ENCODE measurements at regions not wholly inside any gene's neighbourhood (a gene's known extent, or its start where the extent isn't known, plus 50 kb on each side); places are given as distances from the start of the nearest gene placed in this dataset.

DNA sequence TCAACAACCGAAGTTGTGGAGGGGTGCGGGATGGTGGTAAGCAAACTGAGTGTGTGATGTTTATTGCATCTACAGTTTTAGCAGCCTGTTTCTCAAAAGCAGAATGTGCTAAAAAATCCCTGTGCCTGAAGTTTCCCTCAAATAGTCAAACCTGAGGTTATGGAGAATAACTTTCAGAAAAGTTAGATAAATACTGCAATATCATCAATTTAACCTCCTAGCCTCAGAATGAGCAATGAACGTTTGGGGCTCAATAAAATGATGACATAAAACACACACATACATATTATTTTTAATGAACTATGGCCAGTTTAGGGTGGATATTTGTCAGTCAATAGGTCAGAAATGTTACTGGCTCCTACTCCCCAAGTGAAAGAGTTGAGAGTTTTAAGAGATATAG, 201.6 kb downstream of the SEMA6D start:
- H3K4me3 ChIP-seq = no peak overlapping the region
- H3K9ac ChIP-seq (ENCODE audit: insufficient read length) = no peak overlapping the region
- H3K9me3 ChIP-seq (ENCODE audit: low read depth, low read length) = no peaks in the 10 kb centered on the region
- no peak for DNase-seq (ENCODE audit: low read depth, low spot score)
- H3K27ac ChIP-seq = no peak overlapping the region
- H3K36me3 ChIP-seq (ENCODE audit: insufficient read depth, low read length) = no peaks in the 10 kb centered on the region
- no peak for TF ChIP-seq POLR2AphosphoS5 (IDR thresholded peaks at IDR 0.05; ENCODE audit: borderline replicate concordance, low read depth, low read length)
- TF ChIP-seq EZH2 (IDR thresholded peaks at IDR 0.05) = no peak
- no peak for TF ChIP-seq FOXP2 (optimal IDR thresholded peaks at IDR 0.05; ENCODE audit: control extremely low read depth, extremely low read length, insufficient read depth)

DNA sequence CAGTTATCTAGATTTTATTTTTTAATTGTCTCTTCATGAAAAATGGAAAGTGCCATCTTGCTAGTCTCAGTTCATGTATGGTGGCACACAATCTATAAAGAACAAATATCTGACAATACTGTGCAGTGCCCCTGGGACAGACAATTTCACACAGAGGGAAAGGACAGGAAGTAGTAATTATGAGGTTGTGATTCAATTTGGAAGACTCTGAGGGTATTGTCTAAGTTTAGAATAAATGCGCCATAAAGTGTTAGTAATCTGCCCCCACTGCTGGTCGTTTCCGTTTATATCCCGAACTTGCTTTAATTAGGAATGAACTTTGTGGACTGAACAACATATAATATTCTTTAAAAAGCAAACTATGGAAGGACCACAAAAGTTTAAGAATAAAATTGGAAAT, 196.4 kb upstream of the SLC24A5 start:
- DNase-seq (ENCODE audit: low read depth, low spot score) = no peak
- no peak overlapping the region for H3K9ac ChIP-seq (ENCODE audit: insufficient read length)
- no peak overlapping the region for H3K4me3 ChIP-seq
- no peaks in the 10 kb centered on the region for H3K36me3 ChIP-seq (ENCODE audit: insufficient read depth, low read length)
- TF ChIP-seq EZH2 (IDR thresholded peaks at IDR 0.05) (no peak), POLR2AphosphoS5 (IDR thresholded peaks at IDR 0.05; ENCODE audit: borderline replicate concordance, low read depth, low read length) (no peak), FOXP2 (optimal IDR thresholded peaks at IDR 0.05; ENCODE audit: control extremely low read depth, extremely low read length, insufficient read depth) (no peak)
- no peaks in the 10 kb centered on the region for H3K9me3 ChIP-seq (ENCODE audit: low read depth, low read length)
- H3K27ac ChIP-seq = no peak overlapping the region

GRCh38 chr15:47929138-47929803, 191.5 kb upstream of the SLC24A5 start:
- H3K36me3 ChIP-seq (ENCODE audit: insufficient read depth, low read length) = no peaks in the 10 kb centered on the region
- no peaks in the 10 kb centered on the region for H3K9me3 ChIP-seq (ENCODE audit: low read depth, low read length)
- H3K27ac ChIP-seq = no peak overlapping the region
- TF ChIP-seq EZH2 (IDR thresholded peaks at IDR 0.05) (no peak), POLR2AphosphoS5 (IDR thresholded peaks at IDR 0.05; ENCODE audit: borderline replicate concordance, low read depth, low read length) (no peak), FOXP2 (optimal IDR thresholded peaks at IDR 0.05; ENCODE audit: control extremely low read depth, extremely low read length, insufficient read depth) (no peak)
- no peak overlapping the region for H3K4me3 ChIP-seq
- H3K9ac ChIP-seq (ENCODE audit: insufficient read length) = no peak overlapping the region
- no peak for DNase-seq (ENCODE audit: low read depth, low spot score)

DNA sequence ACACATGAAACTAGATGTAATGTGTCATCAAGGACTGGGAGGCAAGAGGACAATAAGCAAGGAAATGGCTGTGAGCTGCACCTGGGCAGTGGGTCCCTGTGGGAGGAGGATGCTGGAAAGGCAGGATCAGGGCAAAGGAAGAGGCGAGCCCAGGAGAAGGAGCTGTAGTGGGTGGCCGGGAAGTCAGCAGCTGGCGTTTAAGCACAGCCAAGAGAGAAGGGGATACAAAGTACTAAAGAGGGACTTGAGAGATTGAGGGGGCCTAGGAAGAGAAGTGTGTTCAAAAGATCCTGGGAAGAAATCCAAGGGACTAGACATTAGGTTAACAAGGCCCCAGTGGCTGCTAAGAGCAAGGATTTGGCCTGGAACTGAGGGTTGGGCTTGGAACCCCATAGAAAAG, 188.5 kb upstream of the SLC24A5 start:
- DNase-seq (ENCODE audit: low read depth, low spot score) = no peak
- no peak overlapping the region for H3K9ac ChIP-seq (ENCODE audit: insufficient read length)
- H3K4me3 ChIP-seq = no peak overlapping the region
- H3K9me3 ChIP-seq (ENCODE audit: low read depth, low read length) = no peaks in the 10 kb centered on the region
- no peak overlapping the region for H3K27ac ChIP-seq
- H3K36me3 ChIP-seq (ENCODE audit: insufficient read depth, low read length) = no peaks in the 10 kb centered on the region
- no peak for TF ChIP-seq EZH2 (IDR thresholded peaks at IDR 0.05)
- TF ChIP-seq POLR2AphosphoS5 (IDR thresholded peaks at IDR 0.05; ENCODE audit: borderline replicate concordance, low read depth, low read length) = no peak
- TF ChIP-seq FOXP2 (optimal IDR thresholded peaks at IDR 0.05; ENCODE audit: control extremely low read depth, extremely low read length, insufficient read depth) = no peak

GRCh38 chr15:47932951-47933641, 187.7 kb upstream of the SLC24A5 start:
- Histone ChIP-seq H3K27ac (no peak overlapping the region), H3K9ac (ENCODE audit: insufficient read length) (no peak overlapping the region), H3K36me3 (ENCODE audit: insufficient read depth, low read length) (no peaks in the 10 kb centered on the region), H3K4me3 (no peak overlapping the region), H3K9me3 (ENCODE audit: low read depth, low read length) (no peaks in the 10 kb centered on the region)
- TF ChIP-seq POLR2AphosphoS5 (IDR thresholded peaks at IDR 0.05; ENCODE audit: borderline replicate concordance, low read depth, low read length) (no peak), EZH2 (IDR thresholded peaks at IDR 0.05) (no peak), FOXP2 (optimal IDR thresholded peaks at IDR 0.05; ENCODE audit: control extremely low read depth, extremely low read length, insufficient read depth) (no peak)
- DNase-seq (ENCODE audit: low read depth, low spot score) = no peak

DNA sequence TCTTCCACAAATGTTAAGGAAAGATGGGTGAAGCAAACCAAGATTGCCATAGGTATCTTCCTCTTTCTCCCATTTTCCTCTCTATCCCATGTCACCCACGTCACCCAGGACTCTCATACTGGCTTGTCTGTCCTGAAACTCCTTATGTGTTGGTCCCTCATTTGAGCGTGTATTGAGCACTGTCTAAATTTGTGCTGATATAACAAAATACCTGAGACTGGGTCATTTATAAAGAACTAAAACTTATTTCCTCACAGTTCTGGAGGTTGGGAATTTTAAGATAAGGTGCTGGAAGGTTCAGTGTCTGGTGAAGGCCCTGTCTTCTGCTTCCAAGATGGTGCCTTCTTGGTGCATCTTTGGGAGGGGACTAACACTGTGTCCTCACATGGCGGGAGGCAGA, 186.9 kb upstream of the SLC24A5 start:
- no peak overlapping the region for H3K9ac ChIP-seq (ENCODE audit: insufficient read length)
- DNase-seq (ENCODE audit: low read depth, low spot score) = no peak
- no peaks in the 10 kb centered on the region for H3K36me3 ChIP-seq (ENCODE audit: insufficient read depth, low read length)
- H3K9me3 ChIP-seq (ENCODE audit: low read depth, low read length) = no peaks in the 10 kb centered on the region
- TF ChIP-seq EZH2 (IDR thresholded peaks at IDR 0.05) (no peak), POLR2AphosphoS5 (IDR thresholded peaks at IDR 0.05; ENCODE audit: borderline replicate concordance, low read depth, low read length) (no peak), FOXP2 (optimal IDR thresholded peaks at IDR 0.05; ENCODE audit: control extremely low read depth, extremely low read length, insufficient read depth) (no peak)
- H3K27ac ChIP-seq = no peak overlapping the region
- no peak overlapping the region for H3K4me3 ChIP-seq

GRCh38 chr15:47934342-47934741, 186.4 kb upstream of the SLC24A5 start:
- H3K9ac ChIP-seq (ENCODE audit: insufficient read length) = no peak overlapping the region
- TF ChIP-seq EZH2 (IDR thresholded peaks at IDR 0.05) = no peak
- TF ChIP-seq POLR2AphosphoS5 (IDR thresholded peaks at IDR 0.05; ENCODE audit: borderline replicate concordance, low read depth, low read length) = no peak
- no peak for TF ChIP-seq FOXP2 (optimal IDR thresholded peaks at IDR 0.05; ENCODE audit: control extremely low read depth, extremely low read length, insufficient read depth)
- H3K27ac ChIP-seq = no peak overlapping the region
- no peak for DNase-seq (ENCODE audit: low read depth, low spot score)
- no peaks in the 10 kb centered on the region for H3K9me3 ChIP-seq (ENCODE audit: low read depth, low read length)
- H3K36me3 ChIP-seq (ENCODE audit: insufficient read depth, low read length) = no peaks in the 10 kb centered on the region
- H3K4me3 ChIP-seq = no peak overlapping the region

GRCh38 chr15:47937834-47938233, 183.0 kb upstream of the SLC24A5 start:
- H3K27ac ChIP-seq = no peak overlapping the region
- H3K4me3 ChIP-seq = no peak overlapping the region
- H3K36me3 ChIP-seq (ENCODE audit: insufficient read depth, low read length) = no peaks in the 10 kb centered on the region
- no peak overlapping the region for H3K9ac ChIP-seq (ENCODE audit: insufficient read length)
- H3K9me3 ChIP-seq (ENCODE audit: low read depth, low read length) = no peaks in the 10 kb centered on the region
- DNase-seq (ENCODE audit: low read depth, low spot score) = no peak
- TF ChIP-seq FOXP2 (optimal IDR thresholded peaks at IDR 0.05; ENCODE audit: control extremely low read depth, extremely low read length, insufficient read depth) (no peak), EZH2 (IDR thresholded peaks at IDR 0.05) (no peak), POLR2AphosphoS5 (IDR thresholded peaks at IDR 0.05; ENCODE audit: borderline replicate concordance, low read depth, low read length) (no peak)
